IMR-90 (cell line): ENCODE measurements at regions not wholly inside any gene's neighbourhood (a gene's known extent, or its start where the extent isn't known, plus 50 kb on each side); places are given as distances from the start of the nearest gene placed in this dataset.
"Not testable (repeated sequence)": the region's sequence is repeated elsewhere in the genome, so short reads cannot be mapped to it uniquely, and the experiment has no call there.

Experiments
- ATAC-seq: fragments of 200-7000 bp; cut with Tn5 transposase; 2 replicates; pipeline ENCODE4 v1.9.1; 2020; ENCODE audit warnings: low read depth, mild to moderate bottlenecking, moderate library complexity
- BruUV-seq: library from RNA; stranded (reverse); fragments of 400-500 nt; replicated peaks from 2 replicates; lab custom pipeline; 2021; lab: Mats Ljungman, UMichigan
- CTCF ChIA-PET: fragments of 300-600 bp; formaldehyde crosslinking; extraction: SDS; loops from one replicate; lab custom pipeline; 2021; ENCODE audit warnings: antibody characterized with exemption; lab: Yijun Ruan, JAX
- POLR2A ChIA-PET: fragments of 300-600 bp; sonication (Branson Sonifier 250); formaldehyde crosslinking; loops from one replicate; lab custom pipeline; 2022; ENCODE audit warnings: antibody characterized with exemption; ENCODE audit not compliant: unreplicated experiment; lab: Charles Lee
- DNase-seq: peaks from one replicate; pipeline ENCODE4 v3.0.0; 2013
- H2AFZ ChIP-seq: replicated peaks from 2 replicates; pipeline ENCODE3; 2013; ENCODE audit warnings: low read length, mild to moderate bottlenecking; ENCODE audit not compliant: poor library complexity
- H2AK5ac ChIP-seq: 2 replicates; pipeline ENCODE4 v1.6.1; 2013; ENCODE audit warnings: low read depth, low read length, inconsistent platforms
- H2AK9ac ChIP-seq: replicated peaks from 2 replicates; pipeline ENCODE3; 2013; ENCODE audit warnings: mild to moderate bottlenecking, low read depth, low read length, moderate library complexity; ENCODE audit not compliant: poor library complexity
- H2BK120ac ChIP-seq: 2 replicates; pipeline ENCODE4 v1.6.1; 2013; ENCODE audit warnings: low read depth, low read length, inconsistent platforms
- H2BK15ac ChIP-seq: 3 replicates; pipeline ENCODE4 v1.6.1; 2013; ENCODE audit warnings: low read depth, low read length, inconsistent platforms
- H2BK20ac ChIP-seq: 2 replicates; pipeline ENCODE4 v1.6.1; 2013; ENCODE audit warnings: low read depth, mild to moderate bottlenecking, inconsistent platforms, low read length, moderate library complexity
- H2BK5ac ChIP-seq: 2 replicates; pipeline ENCODE4 v1.6.1; 2013; ENCODE audit warnings: mild to moderate bottlenecking, low read depth, low read length, inconsistent platforms; ENCODE audit not compliant: poor library complexity, severe bottlenecking
- H3K14ac ChIP-seq: replicated peaks from 2 replicates; pipeline ENCODE4 v1.6.1; 2013; ENCODE audit warnings: low read depth, low read length, inconsistent platforms
- H3K18ac ChIP-seq: 2 replicates; pipeline ENCODE4 v1.6.1; 2013; ENCODE audit warnings: low read depth, low read length, control low read depth
- H3K23ac ChIP-seq: 2 replicates; pipeline ENCODE4 v1.6.1; 2013; ENCODE audit warnings: low read depth, low read length, inconsistent platforms
- H3K27ac ChIP-seq: 2 replicates; pipeline ENCODE4 v1.5.1; 2013; ENCODE audit warnings: mild to moderate bottlenecking, control low read depth, low read length; ENCODE audit not compliant: insufficient read depth
- H3K27me3 ChIP-seq: 2 replicates; pipeline ENCODE4 v1.6.1; 2013; ENCODE audit warnings: low read length; ENCODE audit not compliant: control insufficient read depth, insufficient read depth
- H3K36me3 ChIP-seq: 2 replicates; pipeline ENCODE4 v1.6.1; 2013; ENCODE audit warnings: low read length, mixed read lengths; ENCODE audit not compliant: control insufficient read depth, insufficient read depth
- H3K4ac ChIP-seq: 2 replicates; pipeline ENCODE4 v1.6.1; 2013; ENCODE audit warnings: low read depth, low read length, inconsistent platforms
- H3K4me1 ChIP-seq: 2 replicates; pipeline ENCODE4 v1.6.1; 2013; ENCODE audit warnings: low read length, mixed read lengths; ENCODE audit not compliant: control insufficient read depth, insufficient read depth
- H3K4me2 ChIP-seq: 2 replicates; pipeline ENCODE4 v1.6.1; 2013; ENCODE audit warnings: low read depth, mild to moderate bottlenecking, control low read depth, low read length, moderate library complexity
- H3K4me3 ChIP-seq: 2 replicates; pipeline ENCODE4 v1.5.1; 2013; ENCODE audit warnings: low read depth, mild to moderate bottlenecking, control low read depth, low read length, moderate library complexity; ENCODE audit not compliant: insufficient read depth
- H3K56ac ChIP-seq: 2 replicates; pipeline ENCODE4 v1.6.1; 2013; ENCODE audit warnings: low read length, inconsistent platforms; ENCODE audit not compliant: insufficient read depth; ENCODE audit errors: extremely low read depth
- H3K79me1 ChIP-seq, 2 experiments: 2 replicates each; pipeline ENCODE4 v1.6.1; 2013; ENCODE audit warnings: low read length in 2 of 2, inconsistent platforms in 1 of 2, low read depth in 1 of 2
- H3K9ac ChIP-seq: 2 replicates; pipeline ENCODE4 v1.6.1; 2013; ENCODE audit warnings: low read depth, low read length, control low read depth
- H3K9me1 ChIP-seq: 2 replicates; pipeline ENCODE4 v1.6.1; 2013; ENCODE audit warnings: low read length, inconsistent platforms; ENCODE audit not compliant: insufficient read depth
- H3K9me3 ChIP-seq: 2 replicates; pipeline ENCODE4 v1.6.1; 2013; ENCODE audit warnings: low read length; ENCODE audit not compliant: control insufficient read depth, insufficient read depth
- H4K20me1 ChIP-seq: 2 replicates; pipeline ENCODE4 v1.6.1; 2013; ENCODE audit warnings: low read length, inconsistent platforms; ENCODE audit not compliant: insufficient read depth
- H4K5ac ChIP-seq: 2 replicates; pipeline ENCODE4 v1.6.1; 2013; ENCODE audit warnings: mild to moderate bottlenecking, low read depth, low read length, control low read depth
- H4K8ac ChIP-seq, 2 experiments: 2 replicates each; pipeline ENCODE4 v1.6.1; 2013; ENCODE audit warnings: low read depth in 2 of 2, low read length in 2 of 2, control low read depth in 1 of 2, inconsistent platforms in 1 of 2
- H4K91ac ChIP-seq: 2 replicates; pipeline ENCODE4 v1.6.1; 2013; ENCODE audit warnings: low read depth, low read length, inconsistent platforms; ENCODE audit not compliant: insufficient read depth
- WGBS, 2 experiments: methylation state at CpG; one replicate each; pipeline versions ENCODE4 v1.1.5 to v1.1.7; 2013; ENCODE audit warnings: missing lambda C conversion rate in 2 of 2; ENCODE audit not compliant: insufficient read length in 1 of 2; ENCODE audit errors: extremely low coverage in 2 of 2; 5-methylcytosine and 5-hydroxymethylcytosine counted together
- dilution Hi-C: fragments of 300-500 bp; cut with HindIII; formaldehyde crosslinking; loops from one replicate; pipeline ENCODE4 v1.14.3; 2018; ENCODE audit warnings: low sequenced_read_pairs; ENCODE audit not compliant: unreplicated experiment
- in situ Hi-C: fragments of 300-500 bp; cut with MboI; formaldehyde crosslinking; loops from 3 replicates; pipeline ENCODE4 v1.14.3; 2019; ENCODE audit warnings: low sequenced_read_pairs, inconsistent platforms, mixed read lengths
- intact Hi-C: fragments of 100-400 bp; cut with micrococcal nuclease; formaldehyde crosslinking; loops from 2 replicates; pipeline ENCODE4 v1.10.0; 2022

DNA sequence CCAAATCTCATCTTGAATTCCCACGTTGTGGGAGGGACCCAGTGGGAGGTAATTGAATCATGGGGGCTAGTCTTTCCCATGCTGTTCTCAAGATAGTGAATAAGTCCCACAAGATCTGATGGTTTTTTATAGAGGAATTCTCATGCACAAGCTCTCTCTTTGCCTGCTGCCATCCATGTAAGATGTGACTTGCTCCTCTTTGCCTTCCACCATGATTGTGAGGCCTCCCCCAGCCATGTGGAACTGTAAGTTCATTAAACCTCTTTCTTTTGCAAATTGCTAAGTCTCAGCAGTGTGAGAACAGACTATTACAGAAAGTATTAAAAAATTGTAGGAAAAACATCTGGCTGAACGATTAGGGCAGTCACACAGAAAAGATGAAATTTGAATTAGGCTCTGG is 921.8 kb downstream of the MCTP2 start:
- POLR2A ChIA-PET, H3K4me3 ChIP-seq, H4K91ac ChIP-seq, H3K79me1 ChIP-seq, H3K9me3 ChIP-seq, H2BK5ac ChIP-seq, CTCF ChIA-PET, H3K56ac ChIP-seq, H3K14ac ChIP-seq, ATAC-seq, H3K4me1 ChIP-seq, H4K5ac ChIP-seq, BruUV-seq, H2BK15ac ChIP-seq, in situ Hi-C loops, H3K9ac ChIP-seq, H3K27me3 ChIP-seq, H2BK120ac ChIP-seq, H3K23ac ChIP-seq, dilution Hi-C loops, H4K20me1 ChIP-seq, H3K4me2 ChIP-seq, H3K4ac ChIP-seq, H2AFZ ChIP-seq, H2AK5ac ChIP-seq, H3K9me1 ChIP-seq, DNase-seq, H3K18ac ChIP-seq, intact Hi-C loops, H2AK9ac ChIP-seq, H4K8ac ChIP-seq, H3K36me3 ChIP-seq, H2BK20ac ChIP-seq, H3K27ac ChIP-seq: not testable (repeated sequence)
- WGBS, 2 experiments = 100% methylated on average over 1 of the region's 2 CpGs; no CpG with 5 or more reads in 1 of the 2 experiments
